ENCODE measurements at regions not wholly inside any gene's neighbourhood (a gene's known extent, or its start where the extent isn't known, plus 50 kb on each side); places are given as distances from the start of the nearest gene placed in this dataset.

GRCh38 chr2:180799141-180799540 is 181.3 kb upstream of the UBE2E3 start:
- intact Hi-C loops (cut with DNase I; ENCODE audit: low total_unique reads), result no loop called here
- Histone ChIP-seq H3K4me3 (no peak overlapping the region), H3K9me3 (no peaks in the 10 kb centered on the region), H3K27me3 (no peaks in the 10 kb centered on the region), H3K4me1 (no peaks in the 10 kb centered on the region), H3K36me3 (no peaks in the 10 kb centered on the region), H3K27ac (no peak overlapping the region)
- no peak for TF ChIP-seq POLR2AphosphoS5 (IDR thresholded peaks at IDR 0.05)
- WGBS, 5 donors, result 55 to 86% (median 68%) methylated on average over 1 of the region's 1 CpG
- no peak for DNase-seq

GRCh38 chr2:180790891-180791290 is 189.5 kb upstream of the UBE2E3 start:
- Histone ChIP-seq H3K36me3 (no peaks in the 10 kb centered on the region), H3K9me3 (no peaks in the 10 kb centered on the region), H3K27ac (no peak overlapping the region), H3K4me1 (no peaks in the 10 kb centered on the region), H3K4me3 (no peak overlapping the region), H3K27me3 (no peaks in the 10 kb centered on the region)
- TF ChIP-seq CTCF (IDR thresholded peaks at IDR 0.05) (no peak), POLR2AphosphoS5 (IDR thresholded peaks at IDR 0.05) (no peak), EP300 (IDR thresholded peaks at IDR 0.05) (no peak), POLR2A (IDR thresholded peaks at IDR 0.05) (no peak)
- DNase-seq, result no peak
- intact Hi-C loops (cut with DNase I; ENCODE audit: low total_unique reads), result no loop called here

GRCh38 chr2:180787330-180787729 is 193.1 kb upstream of the UBE2E3 start:
- no peaks in the 10 kb centered on the region for H3K36me3 ChIP-seq

GRCh38 chr2:180781276-180781675 is 199.1 kb upstream of the UBE2E3 start:
- H3K36me3 ChIP-seq, result no peaks in the 10 kb centered on the region
- no peak for DNase-seq
- intact Hi-C loops (cut with DNase I; ENCODE audit: low total_unique reads), result no loop called here
- TF ChIP-seq EP300 (IDR thresholded peaks at IDR 0.05) (no peak), POLR2A (IDR thresholded peaks at IDR 0.05) (no peak), POLR2AphosphoS5 (IDR thresholded peaks at IDR 0.05) (no peak)
- H3K9me3 ChIP-seq, result peaks cover 0 to 3% (median 0%) of the 10 kb centered on the region in 4 donors
- H3K4me3 ChIP-seq, result no peak overlapping the region
- no peaks in the 10 kb centered on the region for H3K4me1 ChIP-seq
- no peak overlapping the region for H3K27ac ChIP-seq
- WGBS, 5 donors, result 85 to 96% (median 93%) methylated on average over 2 of the region's 2 CpGs
- H3K27me3 ChIP-seq, result no peaks in the 10 kb centered on the region

More at GRCh38 chr2:180787330-180787729, 193.1 kb upstream of the UBE2E3 start:
- intact Hi-C loops (cut with DNase I; ENCODE audit: low total_unique reads), result no loop called here
- Histone ChIP-seq H3K4me3 (no peak overlapping the region), H3K27ac (no peak overlapping the region), H3K9me3 (peaks cover 0 to 3% (median 0%) of the 10 kb centered on the region in 4 donors), H3K4me1 (no peaks in the 10 kb centered on the region), H3K27me3 (no peaks in the 10 kb centered on the region)
- no peak for DNase-seq
- 65 to 81% (median 78%) methylated on average over 1 of the region's 1 CpG for WGBS, 5 donors
- TF ChIP-seq POLR2AphosphoS5 (IDR thresholded peaks at IDR 0.05), result no peak
- no peak for TF ChIP-seq POLR2A (IDR thresholded peaks at IDR 0.05)
- no peak for TF ChIP-seq EP300 (IDR thresholded peaks at IDR 0.05)
- TF ChIP-seq CTCF (IDR thresholded peaks at IDR 0.05), result no peak

- Histone ChIP-seq H3K27ac (no peak overlapping the region), H3K4me3 (no peak overlapping the region), H3K27me3 (no peaks in the 10 kb centered on the region), H3K36me3 (no peaks in the 10 kb centered on the region), H3K9me3 (no peaks in the 10 kb centered on the region), H3K4me1 (no peaks in the 10 kb centered on the region)
- WGBS, 5 donors, result 84 to 96% (median 89%) methylated on average over 5 of the region's 5 CpGs
- intact Hi-C loops (cut with DNase I; ENCODE audit: low total_unique reads), result no loop called here
- TF ChIP-seq POLR2AphosphoS5 (IDR thresholded peaks at IDR 0.05) (no peak), CTCF (IDR thresholded peaks at IDR 0.05) (no peak), EP300 (IDR thresholded peaks at IDR 0.05) (no peak), POLR2A (IDR thresholded peaks at IDR 0.05) (no peak)
- DNase-seq, result no peak
Measured at GRCh38 chr2:180778291-180778690, 202.1 kb upstream of the UBE2E3 start.
